ENCODE measurements at regions not wholly inside any gene's neighbourhood (a gene's known extent, or its start where the extent isn't known, plus 50 kb on each side); places are given as distances from the start of the nearest gene placed in this dataset.

GRCh38 chr14:58762629-58763028, 124.9 kb downstream of the DACT1 start:
- no peaks in the 10 kb centered on the region for H3K9me3 ChIP-seq (replicated peaks; ENCODE audit: control insufficient read depth, insufficient read depth, low read length)
- FAIRE-seq (no peak), DNase-seq (ENCODE audit: low read depth, low spot score) (no peak)
- H4K20me1 ChIP-seq (replicated peaks; ENCODE audit: control insufficient read depth, extremely low read depth, insufficient read depth, low read length) = no peaks in the 10 kb centered on the region
- no peak overlapping the region for H3K4me3 ChIP-seq (replicated peaks in 1 of 3; ENCODE audit: insufficient read depth in 1 of 3, low read depth in 1 of 3, low read length in 3 of 3)
- H3K4me2 ChIP-seq (ENCODE audit: insufficient read depth, low read length) = no peak overlapping the region
- BruUV-seq (replicated peaks) = no TSS peak
- H3K4me1 ChIP-seq (ENCODE audit: control insufficient read depth, extremely low read depth, insufficient read depth, low read length) = no peaks in the 10 kb centered on the region
- H3K9ac ChIP-seq (replicated peaks; ENCODE audit: extremely low read depth, insufficient read depth, low read length) = no peak overlapping the region
- no peak overlapping the region for H2AFZ ChIP-seq (ENCODE audit: low read depth, low read length)
- H3K9me1 ChIP-seq (replicated peaks; ENCODE audit: control insufficient read depth, extremely low read depth, insufficient read depth, low read length) = no peaks in the 10 kb centered on the region
- CTCF ChIA-PET = interaction anchor here (0.7 to 1.5 kb wide), 3 partner anchors 10 to 261 kb away, joined by 3 to 4 read pairs (median 3); no protein-coding TSS in a partner anchor
- no peaks in the 10 kb centered on the region for H3K79me2 ChIP-seq (ENCODE audit: control insufficient read depth, insufficient read depth, low read length)
- no peak overlapping the region for H3K27ac ChIP-seq (ENCODE audit: insufficient read depth, low read depth, low read length)
- no peak for TF ChIP-seq MAX (IDR thresholded peaks at IDR 0.05; ENCODE audit: insufficient read depth, insufficient read length)
- TF ChIP-seq MYC (IDR thresholded peaks at IDR 0.05; ENCODE audit: low read depth, low read length) = no peak
- no peak for TF ChIP-seq JUN (IDR thresholded peaks at IDR 0.05; ENCODE audit: borderline replicate concordance, insufficient read depth, insufficient read length, low read depth)
- TF ChIP-seq POLR2A (IDR thresholded peaks at IDR 0.05; ENCODE audit: low read depth, low read length) = no peak
- no peak for TF ChIP-seq FOS (IDR thresholded peaks at IDR 0.05; ENCODE audit: borderline replicate concordance, insufficient read depth, low read length)
- no peak for TF ChIP-seq CTCF (IDR thresholded peaks at IDR 0.05; ENCODE audit: extremely low read depth in 1 of 2, insufficient read depth in 1 of 2, low read depth in 1 of 2, low read length in 2 of 2)
- TF ChIP-seq GATA2 (IDR thresholded peaks at IDR 0.05; ENCODE audit: insufficient read depth, insufficient read length, low read depth, low read length) = no peak
- no peak for TF ChIP-seq POLR2AphosphoS5 (IDR thresholded peaks at IDR 0.05; ENCODE audit: insufficient read depth, low read depth, low read length)
- no peak for TF ChIP-seq EZH2 (IDR thresholded peaks at IDR 0.05; ENCODE audit: borderline replicate concordance, low read depth, low read length, severe bottlenecking)
- POLR2A ChIA-PET = no interaction called here
- peaks cover 0 to 4% of the 10 kb centered on the region in 2 experiments for H3K27me3 ChIP-seq (ENCODE audit: control insufficient read depth in 2 of 2, insufficient read depth in 2 of 2, low read length in 2 of 2)
- no peaks in the 10 kb centered on the region for H3K36me3 ChIP-seq (ENCODE audit: control insufficient read depth in 2 of 2, extremely low read depth in 1 of 2, insufficient read depth in 2 of 2, low read length in 2 of 2)
- dilution Hi-C loops (cut with MboI; ENCODE audit: extremely low pct_ligation_motif_present, low sequenced_read_pairs) = no loop called here
- intact Hi-C loops (cut with micrococcal nuclease) = no loop called here
